BE2C (cell line): ENCODE measurements at regions not wholly inside any gene's neighbourhood (a gene's known extent, or its start where the extent isn't known, plus 50 kb on each side); places are given as distances from the start of the nearest gene placed in this dataset.

Source experiments
- DNase-seq: peaks from one replicate; pipeline ENCODE4 v3.0.0-alpha.2; 2020
- H3K27me3 ChIP-seq: fragments of 250-450 bp; sonication (Bioruptor Pico); 2 replicates; pipeline ENCODE4 v1.5.1; 2020; ENCODE audit warnings: mild to moderate bottlenecking
- H3K36me3 ChIP-seq: fragments of 250-450 bp; sonication (Bioruptor Pico); 2 replicates; pipeline ENCODE4 v1.5.1; 2020; ENCODE audit warnings: mild to moderate bottlenecking
- H3K4me1 ChIP-seq: fragments of 250-450 bp; sonication (Bioruptor Pico); 2 replicates; pipeline ENCODE4 v1.5.1; 2020
- H3K4me3 ChIP-seq: 2 replicates; pipeline ENCODE4 v1.5.1; 2011; ENCODE audit warnings: low read depth, low read length
- H3K9me3 ChIP-seq: fragments of 250-450 bp; sonication (Bioruptor Pico); 2 replicates; pipeline ENCODE4 v1.5.1; 2020
- TF ChIP-seq, protein P1 (sequence below): IDR thresholded peaks from 2 replicates; pipeline ENCODE4 v1.5.1; 2012; ENCODE audit warnings: mild to moderate bottlenecking, low read depth, low read length

DNA sequence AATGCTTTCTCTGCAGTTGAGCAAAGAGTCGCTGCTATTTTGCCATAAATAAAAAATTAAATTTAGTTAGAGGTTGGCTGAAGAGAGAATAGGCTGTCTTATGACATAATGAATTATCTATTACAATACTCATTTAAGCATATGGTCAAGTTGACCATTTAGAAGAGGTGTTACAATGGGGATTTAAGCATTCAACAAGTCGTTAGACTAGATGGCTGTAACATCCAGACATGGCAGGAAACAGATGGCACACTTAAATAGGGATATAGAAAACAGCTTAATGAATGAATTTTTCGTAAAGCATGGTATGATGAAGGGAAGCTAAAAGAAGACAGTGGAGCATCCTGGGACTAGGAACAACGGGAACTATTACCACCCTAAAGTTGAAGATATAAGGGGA, 160.3 kb upstream of the PTPRD start:
- Histone ChIP-seq H3K4me3 (no peak overlapping the region), H3K9me3 (no peaks in the 10 kb centered on the region), H3K4me1 (no peaks in the 10 kb centered on the region), H3K36me3 (no peaks in the 10 kb centered on the region), H3K27me3 (no peaks in the 10 kb centered on the region)
- TF ChIP-seq, protein P1, sequence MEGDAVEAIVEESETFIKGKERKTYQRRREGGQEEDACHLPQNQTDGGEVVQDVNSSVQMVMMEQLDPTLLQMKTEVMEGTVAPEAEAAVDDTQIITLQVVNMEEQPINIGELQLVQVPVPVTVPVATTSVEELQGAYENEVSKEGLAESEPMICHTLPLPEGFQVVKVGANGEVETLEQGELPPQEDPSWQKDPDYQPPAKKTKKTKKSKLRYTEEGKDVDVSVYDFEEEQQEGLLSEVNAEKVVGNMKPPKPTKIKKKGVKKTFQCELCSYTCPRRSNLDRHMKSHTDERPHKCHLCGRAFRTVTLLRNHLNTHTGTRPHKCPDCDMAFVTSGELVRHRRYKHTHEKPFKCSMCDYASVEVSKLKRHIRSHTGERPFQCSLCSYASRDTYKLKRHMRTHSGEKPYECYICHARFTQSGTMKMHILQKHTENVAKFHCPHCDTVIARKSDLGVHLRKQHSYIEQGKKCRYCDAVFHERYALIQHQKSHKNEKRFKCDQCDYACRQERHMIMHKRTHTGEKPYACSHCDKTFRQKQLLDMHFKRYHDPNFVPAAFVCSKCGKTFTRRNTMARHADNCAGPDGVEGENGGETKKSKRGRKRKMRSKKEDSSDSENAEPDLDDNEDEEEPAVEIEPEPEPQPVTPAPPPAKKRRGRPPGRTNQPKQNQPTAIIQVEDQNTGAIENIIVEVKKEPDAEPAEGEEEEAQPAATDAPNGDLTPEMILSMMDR = no peak
- no peak for DNase-seq

DNA sequence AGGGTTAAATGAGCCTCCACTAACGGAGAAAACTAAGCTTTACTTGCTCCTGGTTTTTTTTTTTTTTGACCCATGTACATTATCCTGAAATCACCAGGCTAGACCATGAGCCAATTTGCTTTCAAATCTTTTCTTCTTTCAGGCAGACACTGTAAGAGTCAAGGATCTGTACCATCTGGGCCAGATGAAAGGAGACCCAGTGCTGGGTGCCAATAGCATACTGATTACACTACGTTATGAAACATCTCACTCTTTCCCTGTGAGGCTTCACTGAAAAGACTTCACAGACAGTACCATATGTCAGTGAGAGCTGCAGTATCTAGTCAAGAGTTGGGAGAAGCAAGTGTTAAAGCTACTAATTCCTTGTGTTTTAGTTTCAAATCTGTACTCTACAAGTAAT, 161.2 kb upstream of the PTPRD start:
- H3K27me3 ChIP-seq = no peaks in the 10 kb centered on the region
- TF ChIP-seq, protein P1 = no peak

DNA sequence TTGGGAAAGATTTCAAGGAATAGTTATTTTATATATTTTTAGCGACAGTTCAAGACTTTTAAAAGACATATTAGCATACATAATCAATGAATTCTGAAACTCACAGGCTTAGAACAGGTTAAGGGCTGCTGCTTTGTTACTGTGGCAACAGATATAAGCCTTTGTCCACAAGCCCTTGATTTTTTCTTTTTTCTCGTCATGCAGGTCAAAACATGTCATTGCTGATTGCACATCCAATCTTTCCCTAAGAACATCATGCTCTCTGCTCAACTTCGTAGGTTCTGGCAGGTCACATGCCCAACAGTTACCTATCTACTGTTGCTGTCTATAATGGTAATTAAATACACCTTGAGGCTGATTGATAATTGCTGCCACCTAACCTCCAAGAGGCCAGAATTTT, 172.5 kb upstream of the PTPRD start:
- no peak overlapping the region for H3K4me3 ChIP-seq
- no peaks in the 10 kb centered on the region for H3K27me3 ChIP-seq
- DNase-seq = no peak
- TF ChIP-seq, protein P1 = no peak
- no peaks in the 10 kb centered on the region for H3K36me3 ChIP-seq
- no peaks in the 10 kb centered on the region for H3K4me1 ChIP-seq
- no peaks in the 10 kb centered on the region for H3K9me3 ChIP-seq

More for the DNA sequence above, 161.2 kb upstream of the PTPRD start:
- Histone ChIP-seq H3K9me3 (no peaks in the 10 kb centered on the region), H3K4me3 (no peak overlapping the region), H3K4me1 (no peaks in the 10 kb centered on the region), H3K36me3 (no peaks in the 10 kb centered on the region)
- DNase-seq = no peak

DNA sequence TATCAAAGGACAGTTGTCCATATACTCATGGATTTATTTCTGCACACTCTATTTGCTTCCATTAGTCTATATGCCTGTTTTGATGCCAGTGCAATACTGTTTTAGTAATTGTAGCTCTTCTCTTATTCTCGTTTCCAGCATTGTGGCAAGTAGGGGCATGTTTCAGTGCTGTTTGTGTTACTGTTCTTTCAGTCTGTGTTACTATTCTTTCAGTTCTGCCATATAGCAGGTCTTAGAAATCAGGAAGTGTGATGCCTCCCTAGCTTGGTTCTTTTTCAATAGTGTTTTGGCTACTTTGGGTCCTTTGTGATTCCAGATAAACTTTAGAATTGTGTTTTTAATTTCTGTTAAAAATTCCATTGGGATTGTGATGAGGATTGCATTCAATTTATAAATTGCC, 180.5 kb upstream of the PTPRD start:
- Histone ChIP-seq H3K4me3 (no peak overlapping the region), H3K27me3 (no peaks in the 10 kb centered on the region), H3K4me1 (no peaks in the 10 kb centered on the region), H3K36me3 (no peaks in the 10 kb centered on the region), H3K9me3 (no peaks in the 10 kb centered on the region)
- DNase-seq = no peak
- TF ChIP-seq, protein P1 = no peak

GRCh38 chr9:10804486-10804885, 191.7 kb upstream of the PTPRD start:
- DNase-seq = no peak
- TF ChIP-seq, protein P1 = no peak
- H3K9me3 ChIP-seq = no peaks in the 10 kb centered on the region

DNA sequence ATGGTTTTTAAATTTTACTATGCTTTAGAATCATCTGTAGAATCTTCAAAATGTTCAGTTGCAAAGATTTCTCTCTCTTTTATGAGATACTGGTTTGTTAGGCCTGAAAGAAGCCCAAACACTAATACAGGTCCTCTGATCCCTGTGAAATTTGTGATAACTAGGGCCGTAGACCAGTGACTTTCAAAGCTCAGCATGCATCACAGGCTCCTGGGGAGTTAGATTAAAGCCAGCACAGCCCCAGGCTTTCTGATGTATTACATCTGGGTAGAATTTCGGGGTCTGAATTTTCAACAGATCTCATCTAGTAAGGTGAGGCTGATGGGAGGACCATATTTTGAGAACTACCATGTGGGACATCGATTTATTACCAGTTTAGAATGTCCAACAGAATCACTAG, 194.1 kb upstream of the PTPRD start:
- H3K4me3 ChIP-seq = no peak overlapping the region
- no peaks in the 10 kb centered on the region for H3K36me3 ChIP-seq
- no peak for DNase-seq
- H3K27me3 ChIP-seq = no peaks in the 10 kb centered on the region
- no peaks in the 10 kb centered on the region for H3K9me3 ChIP-seq
- H3K4me1 ChIP-seq = no peaks in the 10 kb centered on the region
- TF ChIP-seq, protein P1 = no peak

More at GRCh38 chr9:10804486-10804885, 191.7 kb upstream of the PTPRD start:
- Histone ChIP-seq H3K4me3 (no peak overlapping the region), H3K27me3 (no peaks in the 10 kb centered on the region), H3K4me1 (no peaks in the 10 kb centered on the region), H3K36me3 (no peaks in the 10 kb centered on the region)
